Gastrocnemius medialis (tissue), 4 donors: ENCODE measurements at regions not wholly inside any gene's neighbourhood (a gene's known extent, or its start where the extent isn't known, plus 50 kb on each side); places are given as distances from the start of the nearest gene placed in this dataset.

Source experiments
- POLR2A ChIP-seq, 2 donors: fragments of 450-650 bp; IDR thresholded peaks; one replicate each; pipeline ENCODE4 v1.6.1; 2017; ENCODE audit warnings: antibody characterized with exemption in 2 of 2, mild to moderate bottlenecking in 2 of 2, moderate library complexity in 2 of 2
- TF ChIP-seq, protein P1 (sequence below), 5 experiments: fragments of 450-650 bp in 3 of 5; fragments of 200-600 bp in 2 of 5; sonication (generic) in 2 of 5; IDR thresholded peaks in 4 of 5; conservative IDR thresholded peaks in 1 of 5; 1 replicate in 4 of 5; 2 replicates in 1 of 5; pipeline ENCODE4 v1.5.1; 2016 to 2019; ENCODE audit warnings: antibody characterized with exemption in 5 of 5, mild to moderate bottlenecking in 3 of 5, moderate library complexity in 3 of 5

DNA sequence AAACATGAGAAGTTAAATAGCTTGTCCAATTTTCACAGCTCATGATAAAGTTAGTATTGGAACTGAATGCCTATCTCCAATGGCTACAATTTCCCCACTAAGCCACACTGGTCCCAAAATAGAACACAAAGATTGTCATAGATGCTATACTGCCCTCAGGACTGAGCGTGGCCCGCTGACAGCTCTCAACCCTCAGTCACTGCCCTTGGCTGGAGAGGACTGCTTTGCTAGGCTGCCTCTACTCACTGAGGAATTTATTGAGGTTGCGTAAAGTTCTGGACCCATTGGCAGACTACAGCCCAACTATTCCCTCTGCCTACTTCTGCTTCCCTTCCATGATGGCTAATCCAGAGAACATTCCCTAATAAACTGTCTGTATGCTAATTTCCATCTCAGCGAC, 165.5 kb upstream of the BET1 start:
- TF ChIP-seq, protein P1, sequence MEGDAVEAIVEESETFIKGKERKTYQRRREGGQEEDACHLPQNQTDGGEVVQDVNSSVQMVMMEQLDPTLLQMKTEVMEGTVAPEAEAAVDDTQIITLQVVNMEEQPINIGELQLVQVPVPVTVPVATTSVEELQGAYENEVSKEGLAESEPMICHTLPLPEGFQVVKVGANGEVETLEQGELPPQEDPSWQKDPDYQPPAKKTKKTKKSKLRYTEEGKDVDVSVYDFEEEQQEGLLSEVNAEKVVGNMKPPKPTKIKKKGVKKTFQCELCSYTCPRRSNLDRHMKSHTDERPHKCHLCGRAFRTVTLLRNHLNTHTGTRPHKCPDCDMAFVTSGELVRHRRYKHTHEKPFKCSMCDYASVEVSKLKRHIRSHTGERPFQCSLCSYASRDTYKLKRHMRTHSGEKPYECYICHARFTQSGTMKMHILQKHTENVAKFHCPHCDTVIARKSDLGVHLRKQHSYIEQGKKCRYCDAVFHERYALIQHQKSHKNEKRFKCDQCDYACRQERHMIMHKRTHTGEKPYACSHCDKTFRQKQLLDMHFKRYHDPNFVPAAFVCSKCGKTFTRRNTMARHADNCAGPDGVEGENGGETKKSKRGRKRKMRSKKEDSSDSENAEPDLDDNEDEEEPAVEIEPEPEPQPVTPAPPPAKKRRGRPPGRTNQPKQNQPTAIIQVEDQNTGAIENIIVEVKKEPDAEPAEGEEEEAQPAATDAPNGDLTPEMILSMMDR (IDR thresholded peaks at IDR 0.05 in 4 of 5, conservative IDR thresholded peaks at IDR 0.05 in 1 of 5): no peak
- no peak for TF ChIP-seq POLR2A (IDR thresholded peaks at IDR 0.05)
